MG63 (cell line): ENCODE measurements at regions not wholly inside any gene's neighbourhood (a gene's known extent, or its start where the extent isn't known, plus 50 kb on each side); places are given as distances from the start of the nearest gene placed in this dataset.

Experiments used
- DNase-seq: peaks from one replicate; pipeline ENCODE4 v3.0.0-alpha.2; 2020
- H3K27me3 ChIP-seq: fragments of 250-450 bp; sonication (Bioruptor Pico); 2 replicates; pipeline ENCODE4 v1.5.1; 2020; ENCODE audit warnings: mild to moderate bottlenecking, moderate library complexity
- H3K36me3 ChIP-seq: fragments of 250-450 bp; sonication (Bioruptor Pico); 2 replicates; pipeline ENCODE4 v1.5.1; 2020; ENCODE audit warnings: mild to moderate bottlenecking, moderate library complexity
- H3K4me3 ChIP-seq: fragments of 250-450 bp; sonication (Bioruptor Pico); 2 replicates; pipeline ENCODE4 v1.5.1; 2020; ENCODE audit warnings: mild to moderate bottlenecking, moderate library complexity
- H3K9me3 ChIP-seq: fragments of 250-450 bp; sonication (Bioruptor Pico); 2 replicates; pipeline ENCODE4 v1.5.1; 2020; ENCODE audit warnings: mild to moderate bottlenecking, moderate library complexity

DNA sequence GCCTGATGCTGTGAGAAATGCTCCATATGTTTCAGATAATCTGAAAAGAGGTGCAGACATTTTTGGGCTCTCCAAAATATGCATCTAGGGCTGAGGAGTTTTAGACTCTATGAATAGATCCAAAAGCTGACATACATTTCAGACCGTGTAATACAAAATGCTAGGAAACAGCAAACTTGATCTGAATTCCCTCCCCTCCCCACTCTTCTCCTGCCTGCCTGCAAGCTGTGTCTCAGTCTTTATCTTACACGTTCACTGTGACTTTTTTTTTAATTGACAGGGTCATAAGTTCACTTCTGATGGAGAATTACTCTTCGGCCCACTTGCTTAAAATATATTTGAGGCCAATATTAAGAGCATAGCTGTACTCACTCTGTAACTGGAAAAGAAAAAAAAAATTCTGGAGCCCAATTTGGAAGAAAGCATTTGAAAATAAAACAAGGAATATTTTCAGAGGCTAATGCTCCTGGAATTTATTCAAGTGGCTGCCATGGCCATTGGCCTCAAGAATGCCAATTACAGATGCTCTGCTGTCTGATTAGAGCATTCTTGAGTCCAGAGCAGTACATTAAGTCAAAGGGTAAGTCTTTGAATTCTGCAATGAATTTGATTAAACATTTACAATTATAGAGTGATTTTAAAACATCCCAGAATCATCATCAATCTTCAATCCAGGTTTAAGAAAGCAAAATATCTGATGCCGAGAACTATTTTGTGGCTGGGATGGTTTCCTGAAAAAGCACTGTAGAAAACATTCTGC is 146.2 kb upstream of the SEMA6D start:
- H3K9me3 ChIP-seq: no peaks in the 10 kb centered on the region; the same call in 1 of the 2 replicates
- no peaks in the 10 kb centered on the region for H3K36me3 ChIP-seq
- no peak for DNase-seq
- H3K4me3 ChIP-seq: no peak overlapping the region
- no peaks in the 10 kb centered on the region for H3K27me3 ChIP-seq

DNA sequence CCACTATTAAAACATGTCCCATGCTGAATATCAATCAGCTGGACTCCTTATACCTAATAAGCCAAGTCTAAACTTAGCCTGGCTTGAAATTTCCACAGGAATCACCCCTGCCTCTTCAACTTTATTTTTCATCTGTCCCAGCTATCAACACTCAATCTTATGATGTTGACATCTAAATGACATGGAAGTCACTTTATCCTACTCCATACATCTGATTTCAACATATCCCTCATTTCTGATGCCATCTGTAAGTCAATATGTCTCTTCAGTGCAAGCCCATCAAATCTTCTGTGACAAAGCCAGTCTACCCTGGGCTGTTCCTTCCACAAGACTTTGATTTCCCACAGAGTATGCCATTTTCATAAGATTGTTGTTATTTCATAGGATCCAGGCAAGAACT is 143.6 kb upstream of the SEMA6D start:
- H3K27me3 ChIP-seq: no peaks in the 10 kb centered on the region
- no peaks in the 10 kb centered on the region for H3K9me3 ChIP-seq
- no peaks in the 10 kb centered on the region for H3K36me3 ChIP-seq
- no peak for DNase-seq
- no peak overlapping the region for H3K4me3 ChIP-seq

- no peak for DNase-seq
- no peaks in the 10 kb centered on the region for H3K27me3 ChIP-seq
- no peaks in the 10 kb centered on the region for H3K36me3 ChIP-seq
- no peak overlapping the region for H3K4me3 ChIP-seq
- no peaks in the 10 kb centered on the region for H3K9me3 ChIP-seq
Observed at GRCh38 chr15:47577000-47577399, 140.3 kb upstream of the SEMA6D start.

- no peaks in the 10 kb centered on the region for H3K9me3 ChIP-seq
Observed at GRCh38 chr15:47577461-47577860, 139.8 kb upstream of the SEMA6D start.

DNA sequence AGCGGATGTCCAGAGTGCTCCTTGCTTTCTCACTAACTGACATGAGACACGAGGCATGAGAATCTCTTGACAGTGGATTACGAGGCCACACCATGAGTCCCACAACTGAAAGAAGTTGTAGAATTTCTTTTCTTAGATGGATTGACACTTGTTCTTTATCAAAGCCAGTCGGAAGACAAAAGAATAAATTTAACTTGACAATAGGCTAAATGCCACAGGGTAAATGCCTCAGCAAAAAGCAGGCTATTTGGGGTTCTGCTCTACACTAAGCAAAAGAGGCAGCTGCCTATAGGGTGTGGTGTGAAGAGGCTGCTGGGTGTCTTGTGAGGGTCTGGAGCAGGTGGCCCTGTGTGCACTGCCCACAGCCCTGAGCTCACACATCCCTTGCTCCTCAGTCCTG is 135.1 kb upstream of the SEMA6D start:
- H3K27me3 ChIP-seq: no peaks in the 10 kb centered on the region
- no peaks in the 10 kb centered on the region for H3K9me3 ChIP-seq
- H3K4me3 ChIP-seq: no peak overlapping the region
- DNase-seq: no peak
- H3K36me3 ChIP-seq: no peaks in the 10 kb centered on the region

More at GRCh38 chr15:47577461-47577860, 139.8 kb upstream of the SEMA6D start:
- no peak overlapping the region for H3K4me3 ChIP-seq
- no peaks in the 10 kb centered on the region for H3K27me3 ChIP-seq
- DNase-seq: no peak
- no peaks in the 10 kb centered on the region for H3K36me3 ChIP-seq

- H3K27me3 ChIP-seq: no peaks in the 10 kb centered on the region
- no peaks in the 10 kb centered on the region for H3K9me3 ChIP-seq
- H3K4me3 ChIP-seq: no peak overlapping the region
- no peak for DNase-seq
- no peaks in the 10 kb centered on the region for H3K36me3 ChIP-seq
Observed at GRCh38 chr15:47584316-47584715, 133.0 kb upstream of the SEMA6D start.

DNA sequence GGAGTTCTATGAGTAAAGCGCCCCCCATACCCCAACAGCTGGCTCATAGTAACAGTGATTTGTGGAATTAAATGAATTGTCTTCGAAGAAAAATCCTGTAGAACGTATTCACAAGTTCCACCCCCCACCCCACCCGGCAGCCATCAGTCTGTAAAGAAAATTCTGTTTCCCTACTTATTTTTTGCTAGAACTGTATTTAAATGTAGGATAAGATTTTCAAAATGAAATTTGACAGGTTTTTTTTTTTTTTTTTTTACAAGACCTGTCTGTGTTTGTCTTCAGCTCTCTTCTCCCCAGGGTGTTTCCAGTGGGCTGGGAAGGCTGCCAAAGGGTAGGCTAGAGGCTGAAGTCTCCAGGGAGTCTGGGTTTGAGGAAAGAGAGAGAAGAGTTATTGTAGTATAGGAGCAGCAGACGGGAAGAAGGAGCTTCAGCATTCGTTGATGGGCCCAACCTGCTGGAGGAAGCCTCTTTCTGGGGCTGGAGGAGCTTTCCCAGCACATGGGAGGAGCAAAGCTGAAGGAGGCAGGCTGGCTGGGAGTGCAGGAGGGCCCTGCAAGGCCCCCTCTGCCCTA is 130.6 kb upstream of the SEMA6D start:
- H3K9me3 ChIP-seq: no peaks in the 10 kb centered on the region
- H3K27me3 ChIP-seq: no peaks in the 10 kb centered on the region
- peak; percentile 38 for DNase-seq
- H3K36me3 ChIP-seq: no peaks in the 10 kb centered on the region
- no peak overlapping the region for H3K4me3 ChIP-seq

GRCh38 chr15:47587940-47588802 is 129.1 kb upstream of the SEMA6D start:
- no peak overlapping the region for H3K4me3 ChIP-seq
- no peaks in the 10 kb centered on the region for H3K27me3 ChIP-seq
- H3K36me3 ChIP-seq: no peaks in the 10 kb centered on the region
- H3K9me3 ChIP-seq: no peaks in the 10 kb centered on the region
- no peak for DNase-seq

GRCh38 chr15:47588958-47589357 is 128.3 kb upstream of the SEMA6D start:
- H3K4me3 ChIP-seq: no peak overlapping the region
- no peaks in the 10 kb centered on the region for H3K9me3 ChIP-seq
- H3K36me3 ChIP-seq: no peaks in the 10 kb centered on the region
- H3K27me3 ChIP-seq: no peaks in the 10 kb centered on the region
- DNase-seq: no peak

DNA sequence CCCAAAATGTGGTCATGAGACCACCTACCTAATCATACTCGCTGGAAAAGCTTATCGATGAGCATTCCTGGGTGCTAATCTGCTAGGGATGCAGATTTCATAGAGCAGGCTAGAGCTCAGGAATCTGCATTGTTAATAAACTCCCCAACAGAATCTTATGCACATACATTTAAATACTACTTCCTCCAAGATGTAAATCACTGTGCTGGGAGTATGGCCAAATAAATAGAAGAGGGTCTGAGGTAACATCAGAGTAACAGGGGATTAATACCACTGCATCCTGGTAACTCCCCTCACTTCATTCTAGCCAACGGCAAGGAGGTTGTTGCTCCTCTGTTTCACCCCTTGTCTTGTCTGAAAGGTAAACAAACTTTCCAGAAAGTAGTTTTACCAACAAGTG is 118.3 kb upstream of the SEMA6D start:
- no peaks in the 10 kb centered on the region; the same call in 1 of the 2 replicates for H3K27me3 ChIP-seq
- no peak overlapping the region for H3K4me3 ChIP-seq
- H3K9me3 ChIP-seq: no peaks in the 10 kb centered on the region; the same call in 1 of the 2 replicates
- DNase-seq: no peak
- H3K36me3 ChIP-seq: no peaks in the 10 kb centered on the region

DNA sequence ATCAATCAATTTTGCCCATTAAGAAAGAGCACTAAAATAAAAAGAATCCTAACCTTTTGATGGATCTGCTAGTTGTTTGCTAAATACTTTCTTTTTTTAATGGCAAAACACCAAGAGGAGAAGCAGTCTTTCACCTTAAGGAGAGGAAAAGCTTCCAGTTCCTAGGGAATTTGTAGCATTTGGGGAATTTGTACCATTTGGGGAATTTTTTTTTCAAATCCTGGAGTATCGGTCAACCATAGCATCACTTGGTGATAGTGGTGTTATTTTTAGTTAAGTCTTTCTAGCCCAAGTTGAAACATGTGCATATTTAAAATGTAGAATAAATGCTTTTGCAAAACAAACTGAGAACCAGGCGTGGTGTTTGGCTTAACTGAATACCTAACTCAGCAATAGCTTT is 117.5 kb upstream of the SEMA6D start:
- Histone ChIP-seq H3K27me3 (no peaks in the 10 kb centered on the region; the same call in 1 of the 2 replicates), H3K36me3 (no peaks in the 10 kb centered on the region), H3K9me3 (no peaks in the 10 kb centered on the region; the same call in 1 of the 2 replicates), H3K4me3 (no peak overlapping the region)
- DNase-seq: no peak

- H3K4me3 ChIP-seq: no peak overlapping the region
- no peaks in the 10 kb centered on the region for H3K36me3 ChIP-seq
- DNase-seq: no peak
- no peaks in the 10 kb centered on the region; the same call in 1 of the 2 replicates for H3K27me3 ChIP-seq
- H3K9me3 ChIP-seq: no peaks in the 10 kb centered on the region
Observed at GRCh38 chr15:47602121-47602520, 115.2 kb upstream of the SEMA6D start.

- peak; percentile 51 for DNase-seq
Observed at GRCh38 chr15:47603026-47603425, 114.3 kb upstream of the SEMA6D start.

GRCh38 chr15:47607695-47608094 is 109.6 kb upstream of the SEMA6D start:
- no peaks in the 10 kb centered on the region; the same call in 1 of the 2 replicates for H3K27me3 ChIP-seq
- no peak for DNase-seq
- H3K4me3 ChIP-seq: no peak overlapping the region
- H3K9me3 ChIP-seq: no peaks in the 10 kb centered on the region
- H3K36me3 ChIP-seq: no peaks in the 10 kb centered on the region

More at GRCh38 chr15:47603026-47603425, 114.3 kb upstream of the SEMA6D start:
- no peaks in the 10 kb centered on the region; the same call in 1 of the 2 replicates for H3K27me3 ChIP-seq
- H3K9me3 ChIP-seq: no peaks in the 10 kb centered on the region
- no peaks in the 10 kb centered on the region for H3K36me3 ChIP-seq
- H3K4me3 ChIP-seq: no peak overlapping the region

DNA sequence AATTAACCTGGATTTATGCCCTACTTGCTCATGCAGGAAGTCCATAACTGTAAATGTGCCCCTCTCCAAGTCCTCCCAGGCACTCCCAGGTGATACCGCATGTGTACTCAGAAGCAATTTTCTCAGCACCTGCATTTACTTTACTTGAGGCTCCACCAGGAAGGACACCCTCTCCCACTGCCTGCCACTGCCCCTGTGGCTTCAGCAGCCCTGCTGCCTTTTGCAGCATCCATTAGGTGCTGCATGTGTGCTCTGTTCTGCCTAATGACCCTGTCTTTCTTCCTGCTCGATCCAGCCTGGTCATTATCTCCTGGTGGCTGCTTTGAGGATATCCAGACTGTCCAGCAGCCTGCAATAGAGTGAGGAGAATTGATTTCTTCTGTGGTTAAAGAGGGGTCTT is 107.6 kb upstream of the SEMA6D start:
- Histone ChIP-seq H3K36me3 (no peaks in the 10 kb centered on the region), H3K27me3 (no peaks in the 10 kb centered on the region), H3K4me3 (no peak overlapping the region), H3K9me3 (no peaks in the 10 kb centered on the region)
- DNase-seq: no peak

DNA sequence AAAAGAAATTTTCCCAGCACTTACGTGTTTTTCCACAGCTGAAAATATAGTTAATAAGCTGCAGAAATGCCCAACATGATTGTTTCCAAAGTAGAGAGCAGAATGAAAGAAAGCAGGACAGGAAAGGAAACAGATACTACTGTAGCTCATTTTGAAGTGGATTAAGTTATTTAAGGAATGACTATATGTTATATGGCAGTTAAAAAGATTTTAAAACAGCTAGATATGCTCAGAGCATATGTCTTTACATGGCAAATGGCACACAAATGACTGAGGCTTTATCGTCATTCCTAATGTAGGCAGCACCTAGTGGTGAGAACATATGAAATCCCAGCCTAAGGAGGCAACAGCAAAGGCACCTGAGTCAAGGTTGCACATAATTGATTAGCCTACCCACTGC is 106.6 kb upstream of the SEMA6D start:
- no peak for DNase-seq
- H3K4me3 ChIP-seq: no peak overlapping the region
- no peaks in the 10 kb centered on the region for H3K9me3 ChIP-seq
- no peaks in the 10 kb centered on the region for H3K36me3 ChIP-seq
- H3K27me3 ChIP-seq: no peaks in the 10 kb centered on the region

- Histone ChIP-seq H3K4me3 (no peak overlapping the region), H3K27me3 (no peaks in the 10 kb centered on the region), H3K36me3 (no peaks in the 10 kb centered on the region), H3K9me3 (no peaks in the 10 kb centered on the region)
- DNase-seq: no peak
Observed at GRCh38 chr15:47614360-47615011, 102.8 kb upstream of the SEMA6D start.
